GM20431 (cell line): ENCODE measurements at regions not wholly inside any gene's neighbourhood (a gene's known extent, or its start where the extent isn't known, plus 50 kb on each side); places are given as distances from the start of the nearest gene placed in this dataset.
"Not testable (repeated sequence)": the region's sequence is repeated elsewhere in the genome, so short reads cannot be mapped to it uniquely, and the experiment has no call there.

ENCODE experiments used
- in situ Hi-C: fragments of 300-500 bp; cut with MseI, MboI; formaldehyde crosslinking; loops from one replicate; pipeline ENCODE4 v1.15.0; 2020; ENCODE audit warnings: low sequenced_read_pairs; ENCODE audit not compliant: unreplicated experiment

DNA sequence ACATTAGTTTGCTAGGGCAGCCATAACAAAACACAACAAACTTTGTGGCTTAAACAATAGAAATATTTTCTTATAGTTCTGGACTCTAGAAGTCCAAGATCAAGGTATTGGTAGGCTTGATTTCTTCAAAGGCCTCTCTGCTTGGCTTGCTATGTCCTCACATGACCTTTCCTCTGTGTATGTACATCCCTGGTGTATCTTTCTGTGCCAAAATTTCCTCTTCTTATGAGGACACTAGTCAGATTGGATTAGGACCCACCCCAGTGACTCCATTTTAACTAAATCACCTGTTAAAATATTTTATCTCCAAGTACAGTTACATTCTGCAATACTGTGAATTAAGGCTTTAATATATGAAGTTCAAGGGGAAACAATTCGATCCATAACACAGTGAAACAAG is 168.9 kb upstream of the CCNH start:
- in situ Hi-C loops: no loop called here

DNA sequence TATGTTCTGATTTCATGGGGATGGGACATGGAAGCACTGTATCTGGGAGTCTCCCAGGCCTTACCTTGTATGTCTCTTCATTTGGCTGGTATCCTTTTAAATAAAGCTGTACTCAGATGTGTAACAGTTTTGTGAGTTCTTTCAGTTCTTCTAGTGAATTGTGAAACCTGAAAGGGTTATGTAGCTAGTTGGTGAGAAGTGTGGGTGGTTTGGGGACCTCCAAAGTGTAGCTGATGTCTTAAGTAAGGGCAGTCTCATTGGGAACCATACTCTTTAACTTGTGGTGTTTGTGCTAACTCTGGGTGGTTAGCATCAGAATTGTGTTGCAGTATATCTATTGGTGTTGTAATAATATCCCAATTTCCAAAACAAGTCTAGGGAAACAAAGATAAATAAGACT is 166.9 kb upstream of the CCNH start:
- in situ Hi-C loops: no loop called here

DNA sequence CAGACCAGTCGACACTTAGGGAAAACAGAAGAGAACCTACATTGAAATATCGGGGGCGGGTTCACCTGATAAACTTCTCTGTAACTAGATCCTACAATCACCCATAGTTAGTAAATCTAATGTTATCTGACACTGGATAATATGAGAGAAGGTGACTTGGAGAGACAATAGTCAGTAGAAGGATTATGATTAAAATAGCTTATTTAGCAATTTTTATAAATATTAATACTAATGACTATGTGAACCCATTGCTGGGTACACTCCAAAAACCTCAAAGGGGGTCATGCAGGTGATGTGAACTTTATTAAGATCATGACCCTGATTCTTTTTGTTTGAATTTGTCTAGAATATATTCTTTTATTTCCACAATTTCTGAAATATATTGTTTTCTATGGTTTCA is 164.1 kb upstream of the CCNH start:
- in situ Hi-C loops: no loop called here

DNA sequence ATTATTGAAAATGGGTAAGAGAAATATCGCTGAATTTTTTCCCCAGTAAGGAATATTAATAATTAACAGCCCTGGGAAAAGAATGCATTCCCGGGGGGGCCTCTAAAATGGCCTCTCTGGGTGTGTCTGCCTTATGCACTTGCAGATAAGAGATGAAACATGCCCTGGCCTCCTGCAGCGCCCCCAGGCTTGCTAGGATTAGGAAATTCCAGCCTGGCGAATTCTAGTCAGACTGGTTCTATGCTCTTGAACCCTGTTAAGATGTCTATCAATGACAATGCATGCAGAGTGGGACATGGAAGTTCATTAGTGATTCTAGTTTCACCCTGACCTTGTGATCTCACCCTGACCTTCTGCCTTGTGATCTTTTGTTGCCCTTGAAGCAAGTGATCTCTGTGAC is 163.6 kb upstream of the CCNH start:
- in situ Hi-C loops: not testable (repeated sequence)

DNA sequence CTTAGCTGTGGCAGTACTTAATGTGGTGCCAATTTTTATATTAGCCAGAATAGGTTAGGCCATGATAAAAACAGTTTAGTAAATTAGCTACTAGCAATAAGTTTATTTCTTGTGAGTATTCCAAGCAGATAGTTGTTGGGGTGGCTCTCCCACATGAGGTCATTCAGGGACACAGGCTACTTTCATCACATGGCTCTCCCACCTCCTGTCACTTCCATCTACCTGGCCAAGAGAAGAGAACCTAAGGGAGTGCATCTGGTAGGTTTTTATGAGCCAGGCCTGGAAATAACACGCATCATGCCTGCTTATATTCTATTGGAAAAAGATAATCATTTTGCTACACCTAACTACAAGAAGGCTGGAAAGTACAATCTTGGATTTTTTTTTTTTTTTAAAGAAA is 161.4 kb upstream of the CCNH start:
- in situ Hi-C loops: no loop called here

DNA sequence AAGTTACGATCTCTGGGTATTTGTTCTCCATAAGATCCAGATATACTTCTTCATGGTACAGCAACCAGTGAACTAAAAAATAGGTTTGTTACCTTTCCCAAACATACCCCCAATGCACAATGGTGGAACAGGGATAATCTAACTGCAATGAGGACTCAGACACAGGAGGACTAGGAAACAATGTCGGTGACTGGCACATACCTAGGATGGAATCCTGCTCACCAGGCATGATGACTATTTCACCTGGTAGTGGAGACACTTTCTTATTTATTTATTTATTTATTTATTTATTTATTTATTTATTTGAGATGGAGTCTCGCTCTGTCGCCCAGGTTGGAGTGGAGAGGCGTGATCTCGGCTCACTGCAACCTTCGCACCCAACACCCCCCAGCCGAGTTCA is 159.9 kb upstream of the CCNH start:
- in situ Hi-C loops: no loop called here

DNA sequence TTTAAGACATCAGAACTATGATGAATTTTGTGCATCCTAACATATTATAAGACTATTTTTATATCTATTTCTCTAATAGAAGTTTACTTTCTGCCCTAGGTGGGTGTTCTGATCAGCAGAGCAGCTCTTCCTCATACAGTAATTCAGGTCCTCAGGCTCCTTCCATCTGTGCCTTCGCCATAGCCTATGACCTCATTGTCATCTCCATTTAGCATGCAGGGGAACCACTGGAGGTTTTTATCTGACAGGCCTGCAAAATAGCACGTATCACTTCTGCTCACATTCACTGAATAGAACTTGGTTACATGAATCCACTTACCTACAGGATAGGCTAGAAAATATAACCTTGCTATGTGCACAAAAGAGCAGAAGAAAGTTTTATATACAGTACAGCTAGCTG is 159.4 kb upstream of the CCNH start:
- in situ Hi-C loops: no loop called here

DNA sequence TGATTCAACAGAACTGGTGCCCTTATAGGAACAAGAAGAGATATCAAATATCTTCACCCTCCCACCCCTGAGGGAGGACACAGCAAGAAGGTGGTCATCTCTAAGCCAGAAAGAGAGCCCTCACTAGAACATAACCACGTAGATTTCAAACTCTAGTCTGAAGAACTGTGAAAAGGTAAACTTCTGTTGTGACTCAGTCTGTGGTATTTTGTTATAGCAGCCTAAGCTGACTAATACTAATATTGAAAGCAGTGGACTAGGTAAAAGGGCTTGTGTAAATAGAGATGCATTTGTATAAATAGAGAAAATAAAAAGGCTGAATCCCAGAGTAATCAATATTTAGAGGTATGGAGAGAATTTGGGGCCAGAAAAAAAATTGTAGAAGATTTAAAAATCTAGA is 157.6 kb upstream of the CCNH start:
- in situ Hi-C loops: no loop called here

DNA sequence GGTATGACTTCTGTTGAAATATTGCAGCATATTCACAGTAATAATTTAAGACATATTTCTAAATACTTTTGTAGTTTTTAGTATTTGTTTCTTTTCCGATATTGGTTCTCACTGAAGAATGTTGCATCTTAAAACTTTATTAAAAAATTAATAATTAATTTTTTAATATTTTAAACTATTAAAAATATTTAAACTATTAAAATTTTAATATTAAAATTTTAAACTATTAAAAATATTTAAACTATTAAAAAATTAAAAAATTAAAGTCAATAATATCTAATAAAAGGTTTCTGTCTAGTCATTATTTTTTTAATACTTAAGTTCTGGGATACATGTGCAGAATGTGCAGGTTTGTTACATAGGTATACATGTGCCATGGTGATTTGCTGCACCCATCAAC is 149.3 kb upstream of the CCNH start:
- in situ Hi-C loops: no loop called here

DNA sequence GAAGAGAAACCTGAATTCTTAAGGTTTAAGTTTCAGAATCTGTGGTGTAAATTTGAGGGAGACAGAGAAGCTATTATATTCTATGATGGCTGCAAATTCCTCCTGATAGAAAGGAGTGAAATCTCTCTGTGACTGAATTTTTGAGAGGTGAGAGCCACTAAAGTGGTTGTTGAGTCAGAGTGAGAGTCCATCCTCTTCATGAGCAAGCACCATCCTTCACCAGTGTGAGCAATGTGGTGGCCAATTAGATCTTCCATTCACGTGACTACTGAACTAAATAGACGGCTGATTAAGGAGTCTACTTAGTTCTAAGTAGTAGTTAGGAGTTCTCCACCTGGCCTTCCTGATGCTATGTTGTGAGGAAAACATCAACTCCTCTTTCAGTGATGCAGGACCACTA is 147.8 kb upstream of the CCNH start:
- in situ Hi-C loops: no loop called here

DNA sequence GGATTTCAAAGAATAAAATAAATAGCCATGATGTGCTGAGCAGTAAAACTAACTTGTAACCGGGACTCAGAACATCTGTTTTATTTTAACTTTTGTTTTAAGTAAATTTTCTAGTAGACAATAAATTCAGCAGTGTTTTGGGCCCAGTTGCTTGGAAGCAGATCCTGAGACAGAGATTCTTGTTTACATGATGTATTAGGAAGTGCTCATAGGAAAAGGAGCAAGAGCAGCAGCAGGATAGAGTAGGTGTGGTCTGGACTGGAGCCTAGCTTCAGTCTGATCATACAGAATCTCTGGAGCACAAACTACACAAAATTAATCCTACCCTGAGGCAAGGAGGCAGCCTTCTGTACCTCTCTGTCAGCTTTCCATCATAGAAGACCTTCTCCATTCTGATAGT is 139.2 kb upstream of the CCNH start:
- in situ Hi-C loops: no loop called here

DNA sequence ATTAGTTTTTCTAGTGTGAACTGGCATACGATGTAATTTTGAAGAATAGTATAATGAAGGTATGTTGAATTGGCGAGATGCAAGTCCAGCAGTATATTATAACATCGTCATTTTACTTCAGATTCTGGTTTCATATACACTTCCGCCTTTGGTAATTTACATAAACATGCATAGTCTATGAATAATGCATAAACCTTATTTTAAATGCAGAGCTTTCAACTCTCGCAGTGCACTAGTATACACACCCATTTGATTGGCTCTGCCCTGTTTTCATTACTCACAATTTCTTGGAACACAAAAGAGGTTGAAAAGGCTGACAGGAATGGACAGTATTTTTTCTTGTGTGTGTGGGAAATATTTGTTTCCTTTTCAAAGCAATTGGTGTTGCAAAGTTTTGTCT is 128.9 kb upstream of the CCNH start:
- in situ Hi-C loops: no loop called here

DNA sequence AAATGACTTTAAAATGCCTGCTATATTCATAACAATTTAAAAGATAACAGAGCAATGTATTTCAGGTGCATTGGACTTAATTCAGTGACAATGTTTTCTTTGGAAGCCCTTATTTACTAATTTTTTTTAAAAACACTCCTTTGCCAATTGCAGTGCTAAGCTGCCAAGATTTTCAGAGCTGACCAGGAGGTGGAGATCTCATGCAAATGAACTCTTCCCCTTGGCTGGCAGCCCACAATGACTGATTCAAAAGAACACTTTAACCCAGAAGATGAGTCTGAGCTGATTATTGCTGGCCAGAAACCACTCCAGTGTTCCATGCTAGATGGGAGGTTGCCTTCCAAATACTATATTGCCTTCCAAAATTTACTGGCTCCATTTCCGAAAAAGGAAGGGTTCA is 128.3 kb upstream of the CCNH start:
- in situ Hi-C loops: no loop called here

DNA sequence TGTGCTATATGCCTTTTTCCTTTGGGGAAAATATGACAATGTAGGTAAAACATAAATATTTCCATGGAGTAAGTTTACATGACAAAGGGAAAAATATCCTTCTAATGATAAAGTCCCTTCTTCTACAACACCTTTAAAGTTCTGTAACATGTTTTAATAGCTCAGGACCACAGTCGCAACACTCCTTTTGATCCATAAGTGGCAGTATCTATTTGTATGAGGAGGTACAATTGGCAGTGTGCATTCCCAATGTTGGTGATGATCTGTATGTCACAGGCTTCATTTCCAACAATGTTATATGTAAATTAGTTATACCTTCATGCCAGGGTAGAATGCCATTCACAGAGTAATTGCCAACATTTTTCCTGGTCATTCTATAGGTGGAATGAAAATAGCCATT is 127.1 kb upstream of the CCNH start:
- in situ Hi-C loops: no loop called here

DNA sequence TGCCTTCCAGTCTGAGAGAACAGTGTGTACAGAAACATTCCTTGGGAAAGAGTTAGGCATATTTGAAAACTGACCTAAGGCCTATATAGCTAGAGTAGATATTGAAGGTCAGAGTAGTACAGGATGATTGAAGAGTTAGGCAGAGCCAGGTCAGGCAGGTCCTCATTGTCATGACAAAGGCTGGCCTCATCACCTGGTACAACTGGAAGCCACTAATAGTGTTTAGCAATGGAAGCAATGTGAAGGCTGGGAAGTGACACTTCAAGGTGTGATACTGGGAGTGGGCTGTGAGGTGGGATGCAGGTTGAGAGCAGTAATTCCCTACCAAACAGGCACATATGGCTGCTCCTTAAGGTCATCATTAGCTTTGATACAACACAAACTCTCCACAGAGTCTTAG is 123.6 kb upstream of the CCNH start:
- in situ Hi-C loops: no loop called here

DNA sequence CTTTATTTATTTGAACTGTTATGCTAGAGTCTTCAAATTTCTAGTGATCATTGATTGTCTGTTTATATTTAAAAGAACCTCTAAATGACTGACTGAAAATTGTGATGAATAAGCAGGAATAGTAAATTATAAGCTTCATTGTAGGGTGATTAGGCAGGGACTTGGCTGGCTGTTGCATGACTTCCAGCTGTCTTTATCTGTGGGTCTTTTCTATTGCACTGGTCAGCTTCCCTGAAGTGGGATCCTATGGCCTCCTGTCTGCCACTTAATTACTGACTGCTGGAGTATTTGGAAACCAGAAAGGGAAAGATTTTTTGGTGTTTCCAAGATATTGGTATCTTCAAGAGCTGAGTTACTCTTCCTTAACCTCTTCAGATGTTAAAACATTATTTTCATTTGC is 123.0 kb upstream of the CCNH start:
- in situ Hi-C loops: no loop called here

DNA sequence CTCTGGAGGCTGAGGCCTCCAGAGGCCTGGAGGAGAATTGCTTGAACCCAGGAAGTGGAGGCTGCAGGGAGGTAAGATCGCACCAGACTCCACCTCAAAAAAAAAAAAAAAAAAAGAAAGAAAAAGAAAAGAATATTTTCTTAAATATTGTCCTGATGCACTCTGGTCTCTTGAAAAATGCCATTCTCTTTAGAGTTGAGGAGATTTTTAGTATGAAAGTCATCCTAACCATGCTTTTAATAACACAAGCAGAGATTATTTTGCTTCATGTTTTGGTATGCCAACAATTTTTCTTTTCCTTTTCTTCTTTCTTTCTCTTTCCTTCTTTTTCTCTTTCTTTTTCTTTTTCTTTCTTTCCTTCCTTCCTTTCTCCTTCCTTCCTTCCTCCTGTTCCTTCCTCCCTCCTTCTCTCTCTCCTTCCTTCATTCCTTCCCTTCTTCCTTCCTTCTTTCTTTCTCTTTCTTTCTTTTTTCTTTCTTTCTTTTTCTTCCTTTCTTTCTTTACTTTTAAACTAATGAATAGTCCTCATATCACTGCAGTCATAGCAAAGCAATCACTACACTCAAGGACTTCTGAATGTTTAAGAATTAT is 116.9 kb upstream of the CCNH start:
- in situ Hi-C loops: no loop called here

DNA sequence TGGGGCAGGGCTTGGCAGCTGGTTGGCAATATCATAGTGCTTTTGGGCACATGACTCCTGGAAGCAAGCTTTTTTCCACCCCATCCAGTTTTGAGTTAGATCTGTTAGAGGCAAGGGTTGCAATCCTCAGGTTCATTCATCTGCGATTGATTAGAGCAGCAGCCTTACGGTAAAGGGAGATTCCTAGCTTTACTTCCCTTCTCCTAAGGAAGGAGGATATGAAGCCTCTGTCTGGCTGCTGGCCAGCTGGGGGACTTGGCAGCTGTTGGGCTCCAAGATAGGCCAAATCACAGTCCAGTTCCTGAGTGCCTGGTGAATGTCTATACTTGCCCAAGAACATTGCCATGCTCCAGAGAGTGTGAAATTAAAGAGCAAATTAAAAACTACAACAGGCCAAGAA is 113.4 kb upstream of the CCNH start:
- in situ Hi-C loops: no loop called here

DNA sequence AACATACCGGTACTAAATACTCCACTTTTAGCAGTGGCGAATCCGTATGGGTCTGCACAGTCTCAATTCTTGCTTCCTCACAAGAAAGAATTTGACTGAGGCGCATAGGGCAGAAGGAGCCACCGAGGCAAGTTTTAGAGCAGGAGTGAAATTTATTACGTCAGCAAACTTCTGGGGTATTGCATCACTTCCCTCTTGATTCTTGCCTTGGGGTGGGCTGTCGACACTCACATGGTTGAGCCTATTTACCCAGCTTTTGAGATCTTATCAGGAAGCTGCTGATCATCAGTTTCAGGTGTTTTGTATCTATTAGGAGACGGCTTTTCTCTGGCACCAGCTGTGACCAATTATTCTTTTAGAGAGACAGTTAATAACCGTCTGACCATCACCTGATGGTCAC is 111.5 kb upstream of the CCNH start:
- in situ Hi-C loops: no loop called here

DNA sequence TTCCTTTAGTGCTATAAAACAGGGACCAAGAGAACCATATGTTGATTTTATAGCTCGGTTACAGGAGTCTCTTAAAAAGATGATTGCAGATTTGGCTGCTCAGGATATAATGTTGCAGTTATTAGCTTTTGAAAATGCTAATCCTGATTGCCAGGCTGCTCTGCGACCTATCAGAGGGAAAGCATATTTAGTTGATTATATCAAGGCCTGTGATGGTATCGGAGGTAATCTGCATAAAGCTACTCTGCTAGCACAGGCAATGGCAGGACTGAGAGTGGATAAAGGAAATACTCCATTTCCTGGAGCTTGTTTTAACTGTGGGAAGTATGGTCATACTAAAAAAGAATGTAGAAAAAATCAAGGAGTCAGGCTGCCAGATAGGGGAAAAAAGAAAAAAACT is 99.0 kb upstream of the CCNH start:
- in situ Hi-C loops: not testable (repeated sequence)

DNA sequence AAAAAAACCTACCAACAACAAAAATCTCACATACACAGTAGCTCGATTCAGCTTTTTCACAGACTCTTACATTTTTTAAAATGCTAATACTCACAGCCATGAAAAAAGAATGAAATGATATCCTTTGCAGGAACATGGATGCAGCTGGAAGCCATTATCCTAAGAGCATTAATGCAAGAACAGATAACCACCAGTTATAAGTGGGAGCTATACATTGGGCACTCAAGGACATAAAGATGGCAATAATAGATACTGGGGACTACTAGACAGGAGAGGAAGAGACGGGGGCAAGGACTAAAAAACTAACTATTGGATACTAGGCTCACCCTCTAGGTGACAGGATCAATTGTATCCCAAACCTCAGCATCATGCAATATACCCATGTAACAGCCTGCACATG is 90.3 kb upstream of the CCNH start:
- in situ Hi-C loops: no loop called here

DNA sequence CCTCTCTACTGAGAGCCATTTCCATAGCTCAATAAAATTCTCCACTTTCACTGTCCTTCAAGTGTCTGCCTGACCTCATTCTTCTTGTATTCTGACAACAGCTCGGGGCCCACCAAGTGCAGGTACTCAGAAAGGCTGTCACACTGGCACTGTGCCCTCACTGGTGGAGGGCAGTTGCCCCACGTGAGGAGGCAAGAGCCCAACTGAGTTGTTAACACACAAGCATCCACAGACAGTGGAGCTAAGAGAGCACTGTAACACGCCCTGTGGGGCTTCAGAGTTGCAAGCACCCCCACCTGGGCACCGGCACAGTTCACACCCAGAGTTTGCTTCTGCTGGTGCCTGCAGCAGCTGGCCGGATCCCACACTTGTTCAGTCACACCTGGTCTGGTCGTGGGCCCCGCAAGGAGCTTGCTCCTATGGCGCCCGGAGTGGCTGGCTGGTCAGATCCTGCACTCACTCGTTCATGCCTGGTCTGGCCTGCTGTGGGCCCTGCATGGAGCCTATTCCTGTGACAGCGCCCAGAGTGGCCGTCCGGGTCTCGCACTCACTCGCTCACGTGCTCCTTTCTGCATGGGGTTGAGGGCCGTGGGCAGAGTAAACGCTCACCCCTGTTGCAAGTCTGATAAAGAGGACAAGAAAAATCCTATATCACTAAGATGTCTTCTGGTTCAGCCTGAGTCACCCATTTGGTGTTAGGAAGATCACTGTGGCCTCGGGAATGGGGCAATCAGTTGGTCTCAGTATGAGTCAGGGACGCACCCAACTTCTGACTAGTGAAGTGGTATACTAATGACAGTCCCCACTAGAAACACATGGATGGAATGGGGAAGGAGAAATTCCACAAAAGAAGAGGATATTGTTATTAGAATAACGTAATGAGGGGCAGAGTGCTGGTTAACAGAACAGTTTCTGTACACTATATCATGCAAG is 87.0 kb upstream of the CCNH start:
- in situ Hi-C loops: no loop called here
